Breast epithelium (tissue), 4 donors: ENCODE measurements at regions not wholly inside any gene's neighbourhood (a gene's known extent, or its start where the extent isn't known, plus 50 kb on each side); places are given as distances from the start of the nearest gene placed in this dataset.

ENCODE experiments used
- DNase-seq, 2 donors: peaks; one replicate each; pipeline ENCODE4 v3.0.0-alpha.2; 2019; ENCODE audit warnings: low spot score in 2 of 2
- H3K27ac ChIP-seq, 2 donors: fragments of 200-600 bp; sonication (generic) in 1 of 2; one replicate each; pipeline ENCODE4 v1.5.1; 2016 to 2019; ENCODE audit warnings: mild to moderate bottlenecking in 1 of 2
- H3K27me3 ChIP-seq, 2 donors: fragments of 200-600 bp; sonication (generic) in 1 of 2; one replicate each; pipeline versions ENCODE4 v1.5.1 to v1.6.0; 2017 to 2019; ENCODE audit warnings: control low read depth in 1 of 2, mild to moderate bottlenecking in 1 of 2
- H3K36me3 ChIP-seq: fragments of 200-600 bp; one replicate; pipeline ENCODE4 v1.5.1; 2019
- H3K4me1 ChIP-seq, 2 donors: fragments of 200-600 bp; sonication (generic); one replicate each; pipeline ENCODE4 v1.5.1; 2016 to 2019; ENCODE audit warnings: control low read depth in 1 of 2
- H3K4me3 ChIP-seq, 3 donors: fragments of 200-600 bp; sonication (generic); 1 replicate in 2 of 3; 2 replicates in 1 of 3; pipeline ENCODE4 v1.5.1; 2016 to 2019; ENCODE audit warnings: mild to moderate bottlenecking in 3 of 3, moderate library complexity in 2 of 3
- H3K9me3 ChIP-seq, 2 donors: fragments of 200-600 bp; sonication (generic) in 1 of 2; one replicate each; pipeline ENCODE4 v1.5.1; 2016 to 2019; ENCODE audit warnings: control low read depth in 1 of 2
- CTCF ChIP-seq, 3 donors: fragments of 450-650 bp; IDR thresholded peaks; one replicate each; pipeline ENCODE4 v1.5.1; 2016 to 2017; ENCODE audit warnings: antibody characterized with exemption in 3 of 3, mild to moderate bottlenecking in 3 of 3, moderate library complexity in 3 of 3
- POLR2A ChIP-seq: fragments of 450-650 bp; IDR thresholded peaks from one replicate; pipeline ENCODE4 v1.6.1; 2016; ENCODE audit warnings: antibody characterized with exemption, mild to moderate bottlenecking, moderate library complexity
- POLR2AphosphoS5 ChIP-seq, 3 donors: sonication (generic); formaldehyde crosslinking; IDR thresholded peaks; one replicate each; pipeline ENCODE4 v1.6.1; 2017; ENCODE audit warnings: antibody characterized with exemption in 3 of 3
- intact Hi-C: fragments of 100-400 bp; cut with DNase I; formaldehyde crosslinking; loops from one replicate; pipeline ENCODE4 v1.15.1; 2023; ENCODE audit warnings: low total_unique reads

GRCh38 chr1:73637264-73637663 lies 560.7 kb downstream of the LRRIQ3 start:
- Histone ChIP-seq H3K4me1 (no peaks in the 10 kb centered on the region), H3K27me3 (no peaks in the 10 kb centered on the region), H3K4me3 (no peak overlapping the region), H3K36me3 (no peaks in the 10 kb centered on the region), H3K9me3 (no peaks in the 10 kb centered on the region), H3K27ac (no peak overlapping the region)
- DNase-seq = no peak
- TF ChIP-seq CTCF (IDR thresholded peaks at IDR 0.05) = no peak
- TF ChIP-seq POLR2AphosphoS5 (IDR thresholded peaks at IDR 0.05) = no peak
- no peak for TF ChIP-seq POLR2A
- intact Hi-C loops = no loop called here

GRCh38 chr1:73635021-73635420 lies 563.0 kb downstream of the LRRIQ3 start:
- no peak for TF ChIP-seq POLR2A
- TF ChIP-seq POLR2AphosphoS5 (IDR thresholded peaks at IDR 0.05) = no peak
- TF ChIP-seq CTCF (IDR thresholded peaks at IDR 0.05) = no peak
- Histone ChIP-seq H3K27me3 (no peaks in the 10 kb centered on the region), H3K4me3 (no peak overlapping the region), H3K27ac (no peak overlapping the region), H3K36me3 (no peaks in the 10 kb centered on the region), H3K9me3 (no peaks in the 10 kb centered on the region), H3K4me1 (no peaks in the 10 kb centered on the region)
- DNase-seq = no peak
- intact Hi-C loops = no loop called here

- H3K9me3 ChIP-seq = no peaks in the 10 kb centered on the region
- TF ChIP-seq POLR2A = no peak
- TF ChIP-seq CTCF (IDR thresholded peaks at IDR 0.05) = no peak
- no peak for TF ChIP-seq POLR2AphosphoS5 (IDR thresholded peaks at IDR 0.05)
- no peaks in the 10 kb centered on the region for H3K4me1 ChIP-seq
- DNase-seq = no peak
- intact Hi-C loops = no loop called here
- H3K36me3 ChIP-seq = no peaks in the 10 kb centered on the region
- no peak overlapping the region for H3K27ac ChIP-seq
- H3K4me3 ChIP-seq = no peak overlapping the region
- no peaks in the 10 kb centered on the region for H3K27me3 ChIP-seq
Observed at GRCh38 chr1:73627723-73628122, 570.3 kb downstream of the LRRIQ3 start.

- TF ChIP-seq CTCF (IDR thresholded peaks at IDR 0.05) (no peak), POLR2AphosphoS5 (IDR thresholded peaks at IDR 0.05) (no peak), POLR2A (no peak)
- no peak overlapping the region for H3K4me3 ChIP-seq
Observed at GRCh38 chr1:73626326-73626725, 571.6 kb downstream of the LRRIQ3 start.

GRCh38 chr1:73623946-73624345 lies 574.0 kb downstream of the LRRIQ3 start:
- TF ChIP-seq POLR2A = no peak
- TF ChIP-seq CTCF (IDR thresholded peaks at IDR 0.05) = no peak
- TF ChIP-seq POLR2AphosphoS5 (IDR thresholded peaks at IDR 0.05) = no peak
- H3K9me3 ChIP-seq = no peaks in the 10 kb centered on the region
- DNase-seq = no peak
- H3K4me1 ChIP-seq = no peaks in the 10 kb centered on the region
- no peak overlapping the region for H3K4me3 ChIP-seq
- H3K27me3 ChIP-seq = no peaks in the 10 kb centered on the region
- no peak overlapping the region for H3K27ac ChIP-seq
- intact Hi-C loops = no loop called here
- no peaks in the 10 kb centered on the region for H3K36me3 ChIP-seq

More at GRCh38 chr1:73626326-73626725, 571.6 kb downstream of the LRRIQ3 start:
- intact Hi-C loops = no loop called here
- DNase-seq = no peak
- Histone ChIP-seq H3K9me3 (no peaks in the 10 kb centered on the region), H3K4me1 (no peaks in the 10 kb centered on the region), H3K27ac (no peak overlapping the region), H3K27me3 (no peaks in the 10 kb centered on the region), H3K36me3 (no peaks in the 10 kb centered on the region)
